Activated T-helper 1 cell treated with anti-CD3 and anti-CD28 coated beads, Interleukin-12 subunit alpha, Interleukin-12 subunit beta, Interleukin-2, Interleukin-4 antibody, amounts not matched to agents 30 ng/mL and 10 ng/mL and 1 ng/mL, durations not matched to agents 14 hours and 24 hours and 36 hours (primary cell): ENCODE measurements at regions not wholly inside any gene's neighbourhood (a gene's known extent, or its start where the extent isn't known, plus 50 kb on each side); places are given as distances from the start of the nearest gene placed in this dataset.

ENCODE experiments used
- DNase-seq: peaks from one replicate; pipeline ENCODE4 v3.0.0; 2021; ENCODE audit warnings: low spot score
- H3K27ac Mint-ChIP-seq: one replicate; pipeline ENCODE4 v1.8.0; 2021; ENCODE audit warnings: mild to moderate bottlenecking, mixed read lengths
- H3K27me3 Mint-ChIP-seq: one replicate; pipeline ENCODE4 v1.8.0; 2022; ENCODE audit warnings: mild to moderate bottlenecking, moderate library complexity, mixed read lengths; ENCODE audit not compliant: insufficient read depth
- H3K36me3 Mint-ChIP-seq: one replicate; pipeline ENCODE4 v1.8.0; 2021; ENCODE audit warnings: low read depth, mixed read lengths
- H3K4me1 Mint-ChIP-seq: one replicate; pipeline ENCODE4 v1.8.0; 2021; ENCODE audit warnings: low read depth, mixed read lengths
- H3K4me3 Mint-ChIP-seq: one replicate; pipeline ENCODE4 v1.8.0; 2021; ENCODE audit warnings: mild to moderate bottlenecking, moderate library complexity, mixed read lengths
- H3K9me3 Mint-ChIP-seq: one replicate; pipeline ENCODE4 v1.8.0; 2021; ENCODE audit warnings: mixed read lengths
- intact Hi-C: fragments of 100-400 bp; cut with micrococcal nuclease; formaldehyde crosslinking; loops from one replicate; pipeline ENCODE4 v1.15.1; 2024

DNA sequence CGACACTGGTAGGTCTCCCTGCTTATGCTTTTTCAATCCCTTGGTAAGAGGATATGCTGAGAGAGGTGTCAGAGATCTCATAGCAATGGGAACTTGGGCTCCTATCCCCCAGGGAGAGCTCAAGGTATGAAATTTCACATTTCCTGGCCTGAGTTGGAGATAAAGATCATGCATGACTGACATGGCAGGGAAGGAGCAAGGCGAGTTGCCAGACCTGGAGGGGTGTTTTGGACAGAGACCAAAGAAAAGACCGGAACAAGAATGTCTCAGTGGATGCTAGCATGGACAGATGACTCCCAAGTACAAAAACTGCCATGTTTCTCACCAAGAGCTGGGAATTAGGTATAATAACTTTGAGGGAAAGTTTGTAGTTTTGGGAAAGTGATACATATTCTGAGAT is 334.1 kb upstream of the B3GALT2 start:
- peaks cover 17% of the 10 kb centered on the region for H3K9me3 Mint-ChIP-seq
- no peak overlapping the region for H3K27ac Mint-ChIP-seq
- H3K36me3 Mint-ChIP-seq: peaks cover 7% of the 10 kb centered on the region
- H3K4me1 Mint-ChIP-seq: no peaks in the 10 kb centered on the region
- peaks cover 3% of the 10 kb centered on the region for H3K27me3 Mint-ChIP-seq
- intact Hi-C loops: no loop called here
- no peak for DNase-seq
- H3K4me3 Mint-ChIP-seq: no peak overlapping the region

- H3K4me1 Mint-ChIP-seq: no peaks in the 10 kb centered on the region
- peaks cover 17% of the 10 kb centered on the region for H3K9me3 Mint-ChIP-seq
- H3K27ac Mint-ChIP-seq: no peak overlapping the region
- no peak overlapping the region for H3K4me3 Mint-ChIP-seq
- peaks cover 7% of the 10 kb centered on the region for H3K36me3 Mint-ChIP-seq
- no peak for DNase-seq
- H3K27me3 Mint-ChIP-seq: peaks cover 3% of the 10 kb centered on the region
- intact Hi-C loops: no loop called here
These were observed 333.5 kb upstream of the B3GALT2 start for GRCh38 chr1:193519922-193520321.

DNA sequence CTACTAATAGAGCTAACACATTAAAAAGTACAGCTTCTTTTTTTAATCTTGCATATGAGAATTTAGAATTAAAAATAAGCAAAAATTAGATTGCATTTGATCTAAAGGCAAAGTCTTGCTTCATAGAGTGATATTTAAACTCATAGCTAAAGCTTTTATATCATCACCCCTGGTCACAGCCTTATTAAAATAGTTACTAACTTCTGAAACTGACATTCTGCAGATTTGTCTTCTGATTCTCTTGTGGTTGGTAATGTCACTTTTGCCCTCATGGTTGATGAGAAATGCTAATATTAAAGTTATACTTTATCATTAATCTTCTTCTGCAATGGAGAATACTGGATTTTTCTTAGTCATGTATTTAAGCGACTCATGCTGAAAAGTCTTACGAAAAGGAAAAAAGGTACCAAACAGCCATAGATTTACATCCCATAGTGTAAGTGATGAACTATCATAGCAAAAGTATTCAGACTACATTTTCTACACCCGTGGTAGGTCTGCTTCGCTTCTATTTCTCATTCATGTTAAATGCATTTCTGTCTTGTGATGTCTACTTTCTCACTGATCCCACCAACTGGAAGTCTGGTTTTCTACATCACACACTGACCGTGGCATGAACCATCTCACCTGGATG is 330.5 kb upstream of the B3GALT2 start:
- Mint-ChIP-seq H3K36me3 (peaks cover 6% of the 10 kb centered on the region), H3K27me3 (peaks cover 3% of the 10 kb centered on the region), H3K9me3 (peaks cover 27% of the 10 kb centered on the region), H3K4me3 (no peak overlapping the region), H3K27ac (no peak overlapping the region), H3K4me1 (no peaks in the 10 kb centered on the region)
- DNase-seq: no peak
- intact Hi-C loops: no loop called here

- Mint-ChIP-seq H3K27me3 (peaks cover 3% of the 10 kb centered on the region), H3K4me1 (no peaks in the 10 kb centered on the region), H3K27ac (no peak overlapping the region), H3K4me3 (no peak overlapping the region), H3K36me3 (peaks cover 18% of the 10 kb centered on the region), H3K9me3 (peaks cover 32% of the 10 kb centered on the region)
- DNase-seq: no peak
- intact Hi-C loops: no loop called here
These were observed 328.0 kb upstream of the B3GALT2 start for GRCh38 chr1:193514397-193514796.

GRCh38 chr1:193513032-193513431 is 326.6 kb upstream of the B3GALT2 start:
- intact Hi-C loops: no loop called here
- Mint-ChIP-seq H3K4me3 (no peak overlapping the region), H3K27ac (no peak overlapping the region), H3K4me1 (no peaks in the 10 kb centered on the region), H3K27me3 (peaks cover 3% of the 10 kb centered on the region), H3K9me3 (peaks cover 28% of the 10 kb centered on the region), H3K36me3 (peaks cover 18% of the 10 kb centered on the region)
- DNase-seq: no peak

DNA sequence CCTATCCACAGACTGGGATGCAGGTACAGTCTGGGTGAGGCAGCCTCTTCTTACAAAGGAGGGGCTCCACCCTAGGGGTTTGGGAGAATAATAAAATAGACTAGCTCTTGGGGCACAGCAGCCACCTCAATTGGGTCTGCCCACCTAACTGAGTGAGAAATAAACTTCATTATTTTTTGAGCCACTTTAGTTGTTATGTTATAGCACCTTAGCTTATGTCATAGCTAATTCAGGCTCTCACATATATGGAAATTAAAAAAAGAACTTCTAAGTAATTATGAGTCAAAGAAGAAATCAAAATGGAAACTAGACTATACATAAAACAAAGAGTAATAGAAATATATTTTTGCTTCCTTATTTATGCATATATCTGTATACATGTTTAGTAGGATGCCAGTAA is 318.5 kb upstream of the B3GALT2 start:
- peaks cover 13% of the 10 kb centered on the region for H3K4me1 Mint-ChIP-seq
- H3K36me3 Mint-ChIP-seq: peaks cover 5% of the 10 kb centered on the region
- no peak for DNase-seq
- H3K9me3 Mint-ChIP-seq: peaks cover 22% of the 10 kb centered on the region
- no peak overlapping the region for H3K27ac Mint-ChIP-seq
- intact Hi-C loops: no loop called here
- H3K27me3 Mint-ChIP-seq: no peaks in the 10 kb centered on the region
- H3K4me3 Mint-ChIP-seq: no peak overlapping the region

GRCh38 chr1:193498088-193498655 is 311.8 kb upstream of the B3GALT2 start:
- Mint-ChIP-seq H3K27ac (no peak overlapping the region), H3K36me3 (peaks cover 11% of the 10 kb centered on the region), H3K4me3 (no peak overlapping the region), H3K4me1 (peaks cover 9% of the 10 kb centered on the region), H3K9me3 (peaks cover 19% of the 10 kb centered on the region), H3K27me3 (peaks cover 4% of the 10 kb centered on the region)
- intact Hi-C loops: no loop called here
- no peak for DNase-seq

DNA sequence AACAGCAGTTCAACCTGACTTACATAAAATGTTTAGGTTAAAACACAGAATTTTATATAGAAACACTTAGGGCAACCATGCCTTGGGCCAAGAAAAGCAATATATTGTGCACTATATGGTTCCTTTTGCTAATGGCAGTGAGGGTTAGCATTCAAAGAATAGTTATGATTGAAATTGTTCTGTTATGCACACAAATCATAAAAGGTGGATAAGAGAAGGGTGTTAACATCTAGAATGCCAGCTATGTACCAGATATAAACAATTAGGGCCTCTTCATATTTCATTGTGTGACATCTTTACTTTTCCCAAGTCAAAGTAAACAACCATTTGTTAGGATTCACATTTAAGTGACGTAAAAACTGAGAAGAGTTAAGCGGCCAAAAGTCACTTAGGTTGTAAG is 308.0 kb upstream of the B3GALT2 start:
- Mint-ChIP-seq H3K36me3 (peaks cover 21% of the 10 kb centered on the region), H3K9me3 (peaks cover 26% of the 10 kb centered on the region), H3K4me3 (no peak overlapping the region), H3K27ac (no peak overlapping the region), H3K4me1 (peaks cover 31% of the 10 kb centered on the region), H3K27me3 (peaks cover 4% of the 10 kb centered on the region)
- intact Hi-C loops: no loop called here
- no peak for DNase-seq

DNA sequence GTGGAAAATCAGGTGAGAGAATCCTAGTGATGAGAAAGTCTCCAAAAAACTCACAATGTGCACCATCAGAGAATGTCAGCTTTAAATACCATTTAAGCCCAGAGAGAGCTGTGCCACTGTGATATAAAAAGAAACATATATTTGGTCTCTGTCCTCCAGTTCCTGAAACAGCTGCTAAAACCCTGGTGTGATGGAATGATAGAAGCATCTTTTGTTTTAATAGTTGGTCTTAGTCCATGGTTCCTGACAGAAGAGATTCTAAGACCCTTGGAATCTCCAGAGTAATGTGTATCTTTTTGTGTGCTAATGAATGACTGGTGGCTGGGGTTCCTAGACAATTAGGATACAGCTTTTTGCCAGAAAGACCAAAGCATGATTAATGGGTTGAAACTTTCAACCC is 302.8 kb upstream of the B3GALT2 start:
- intact Hi-C loops: no loop called here
- Mint-ChIP-seq H3K27ac (no peak overlapping the region), H3K4me3 (no peak overlapping the region), H3K4me1 (peaks cover 38% of the 10 kb centered on the region), H3K9me3 (peaks cover 53% of the 10 kb centered on the region), H3K36me3 (peaks cover 34% of the 10 kb centered on the region), H3K27me3 (no peaks in the 10 kb centered on the region)
- no peak for DNase-seq

DNA sequence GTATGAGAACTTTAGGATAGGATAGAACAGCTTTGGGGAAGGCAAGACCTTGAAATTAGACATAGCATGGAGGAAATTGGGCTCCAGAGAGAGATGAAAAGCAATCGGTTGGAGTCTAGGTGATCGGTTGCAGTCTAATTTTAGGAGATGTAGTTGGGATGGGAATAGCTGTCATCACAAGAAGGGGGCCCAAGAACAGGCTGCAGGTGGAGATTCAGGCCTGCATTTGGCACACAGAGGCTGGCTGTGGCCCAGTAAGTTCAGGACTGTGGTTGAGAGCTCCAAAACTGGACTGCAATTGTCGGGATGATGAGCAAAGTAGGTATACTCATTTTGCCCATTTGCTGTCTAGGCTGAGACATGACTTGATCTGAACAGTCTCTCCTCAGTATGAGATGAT is 301.3 kb upstream of the B3GALT2 start:
- intact Hi-C loops: no loop called here
- no peak for DNase-seq
- Mint-ChIP-seq H3K36me3 (peaks cover 40% of the 10 kb centered on the region), H3K27me3 (no peaks in the 10 kb centered on the region), H3K9me3 (peaks cover 61% of the 10 kb centered on the region), H3K4me3 (no peak overlapping the region), H3K27ac (no peak overlapping the region), H3K4me1 (peaks cover 30% of the 10 kb centered on the region)

DNA sequence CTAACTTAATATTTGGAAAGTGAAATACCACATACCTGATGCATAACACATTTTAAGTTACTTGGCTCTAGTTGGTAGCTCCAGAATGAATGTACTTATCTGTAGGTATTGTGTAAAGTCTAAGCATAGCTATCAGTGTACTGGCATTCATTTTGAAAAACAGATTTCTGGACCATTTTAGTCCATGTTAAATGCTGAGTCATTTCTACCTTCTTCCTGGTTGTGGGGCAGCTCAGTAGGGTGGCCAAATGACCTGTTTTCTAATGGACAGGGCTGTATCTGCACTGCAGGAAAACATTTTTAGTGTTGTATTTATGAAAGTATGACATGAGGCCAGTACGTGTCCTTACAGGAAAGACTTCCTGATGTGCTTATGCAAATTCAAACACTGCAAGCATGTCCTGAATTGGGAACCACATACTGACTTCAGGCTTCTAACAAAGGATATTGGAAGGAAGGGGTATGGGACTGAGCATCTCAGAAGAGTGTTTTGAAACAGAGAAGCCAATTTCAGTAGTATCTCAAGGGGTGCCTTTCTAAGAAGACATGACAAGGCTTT is 300.3 kb upstream of the B3GALT2 start:
- Mint-ChIP-seq H3K27ac (peak overlapping the region; percentile 70), H3K36me3 (peaks cover 45% of the 10 kb centered on the region), H3K4me3 (peak overlapping the region; percentile 25), H3K4me1 (peaks cover 29% of the 10 kb centered on the region), H3K27me3 (no peaks in the 10 kb centered on the region), H3K9me3 (peaks cover 65% of the 10 kb centered on the region)
- DNase-seq: no peak
- intact Hi-C loops: no loop called here

- Mint-ChIP-seq H3K9me3 (peaks cover 64% of the 10 kb centered on the region), H3K4me1 (peaks cover 64% of the 10 kb centered on the region), H3K4me3 (no peak overlapping the region), H3K27ac (peak overlapping the region; percentile 30), H3K36me3 (peaks cover 49% of the 10 kb centered on the region), H3K27me3 (no peaks in the 10 kb centered on the region)
- intact Hi-C loops: no loop called here
- no peak for DNase-seq
These were observed 294.3 kb upstream of the B3GALT2 start for GRCh38 chr1:193480755-193481154.

DNA sequence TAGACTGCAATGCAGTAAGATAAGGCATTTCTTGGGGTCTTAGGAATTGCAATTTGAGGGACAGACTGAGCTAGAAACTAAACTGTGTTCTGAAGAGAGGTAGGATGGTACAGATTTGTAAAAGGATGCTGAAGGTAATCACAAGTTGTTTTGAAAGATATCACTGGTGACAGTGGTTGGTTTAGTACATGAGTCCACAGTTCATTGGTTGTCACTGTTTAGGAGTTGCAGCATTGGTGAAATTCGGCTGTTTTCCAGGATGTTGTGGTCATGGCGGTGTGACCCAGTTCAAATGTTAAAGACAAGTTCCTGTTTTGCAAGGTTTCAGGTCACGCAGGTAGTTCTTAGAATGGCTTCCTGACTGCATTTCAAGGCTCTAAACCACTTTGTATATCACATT is 292.8 kb upstream of the B3GALT2 start:
- Mint-ChIP-seq H3K4me1 (peaks cover 78% of the 10 kb centered on the region), H3K9me3 (peaks cover 60% of the 10 kb centered on the region), H3K27ac (peak overlapping the region; percentile 86), H3K4me3 (peak overlapping the region; percentile 30), H3K36me3 (peaks cover 55% of the 10 kb centered on the region), H3K27me3 (no peaks in the 10 kb centered on the region)
- intact Hi-C loops: loop anchor here (1.0 to 2.0 kb wide), 5 partner anchors 21 to 90 kb away; no protein-coding TSS in a partner anchor
- DNase-seq: peak; percentile 84
